ENCODE measurements at regions not wholly inside any gene's neighbourhood (a gene's known extent, or its start where the extent isn't known, plus 50 kb on each side); places are given as distances from the start of the nearest gene placed in this dataset.

DNA sequence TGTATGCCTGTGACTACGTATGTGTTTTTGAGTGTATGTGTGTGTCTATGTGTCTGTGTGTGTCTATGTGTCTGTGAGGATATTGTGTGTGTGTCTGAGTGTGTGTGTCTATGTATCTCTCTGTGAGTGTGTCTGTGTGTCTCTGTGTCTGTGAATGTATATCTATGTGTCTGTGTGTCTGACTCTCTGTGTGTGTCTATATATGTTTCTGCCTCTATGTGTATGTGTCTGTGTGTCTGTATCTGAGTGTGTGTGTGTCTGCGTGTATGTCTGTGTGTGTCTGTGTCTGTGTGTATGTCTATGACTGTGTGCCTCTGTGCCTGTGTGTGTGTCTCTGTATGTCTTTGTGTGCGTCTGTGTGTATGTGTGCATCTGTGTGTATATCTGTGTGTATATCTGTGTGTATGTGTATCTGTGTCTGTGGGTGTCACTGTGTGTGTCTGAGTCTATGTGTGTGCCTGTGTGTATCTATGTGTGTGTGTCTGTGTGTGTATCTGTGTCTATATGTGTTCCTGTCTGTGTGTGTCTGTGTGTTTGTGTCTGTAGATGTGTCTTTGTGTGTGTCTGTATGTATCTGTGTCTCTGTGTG, 172.7 kb downstream of the MYCN start:
- H3K4me1 ChIP-seq (ENCODE audit: control insufficient read depth in 1 of 2, low read depth in 2 of 2), result no peaks in the 10 kb centered on the region
- no peak overlapping the region for H3K4me3 ChIP-seq
- TF ChIP-seq, protein P1, sequence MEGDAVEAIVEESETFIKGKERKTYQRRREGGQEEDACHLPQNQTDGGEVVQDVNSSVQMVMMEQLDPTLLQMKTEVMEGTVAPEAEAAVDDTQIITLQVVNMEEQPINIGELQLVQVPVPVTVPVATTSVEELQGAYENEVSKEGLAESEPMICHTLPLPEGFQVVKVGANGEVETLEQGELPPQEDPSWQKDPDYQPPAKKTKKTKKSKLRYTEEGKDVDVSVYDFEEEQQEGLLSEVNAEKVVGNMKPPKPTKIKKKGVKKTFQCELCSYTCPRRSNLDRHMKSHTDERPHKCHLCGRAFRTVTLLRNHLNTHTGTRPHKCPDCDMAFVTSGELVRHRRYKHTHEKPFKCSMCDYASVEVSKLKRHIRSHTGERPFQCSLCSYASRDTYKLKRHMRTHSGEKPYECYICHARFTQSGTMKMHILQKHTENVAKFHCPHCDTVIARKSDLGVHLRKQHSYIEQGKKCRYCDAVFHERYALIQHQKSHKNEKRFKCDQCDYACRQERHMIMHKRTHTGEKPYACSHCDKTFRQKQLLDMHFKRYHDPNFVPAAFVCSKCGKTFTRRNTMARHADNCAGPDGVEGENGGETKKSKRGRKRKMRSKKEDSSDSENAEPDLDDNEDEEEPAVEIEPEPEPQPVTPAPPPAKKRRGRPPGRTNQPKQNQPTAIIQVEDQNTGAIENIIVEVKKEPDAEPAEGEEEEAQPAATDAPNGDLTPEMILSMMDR (IDR thresholded peaks at IDR 0.05), result no peak
- H3K9me3 ChIP-seq, result no peaks in the 10 kb centered on the region
- no peak for ATAC-seq (ENCODE audit: insufficient number of reproducible peaks, low FRiP score, low read depth)
- no peak for DNase-seq (ENCODE audit: low spot score)
- no peak overlapping the region for H3K27ac ChIP-seq
- H3K36me3 ChIP-seq, result no peaks in the 10 kb centered on the region
- H3K27me3 ChIP-seq (replicated peaks; ENCODE audit: insufficient read depth), result no peaks in the 10 kb centered on the region

DNA sequence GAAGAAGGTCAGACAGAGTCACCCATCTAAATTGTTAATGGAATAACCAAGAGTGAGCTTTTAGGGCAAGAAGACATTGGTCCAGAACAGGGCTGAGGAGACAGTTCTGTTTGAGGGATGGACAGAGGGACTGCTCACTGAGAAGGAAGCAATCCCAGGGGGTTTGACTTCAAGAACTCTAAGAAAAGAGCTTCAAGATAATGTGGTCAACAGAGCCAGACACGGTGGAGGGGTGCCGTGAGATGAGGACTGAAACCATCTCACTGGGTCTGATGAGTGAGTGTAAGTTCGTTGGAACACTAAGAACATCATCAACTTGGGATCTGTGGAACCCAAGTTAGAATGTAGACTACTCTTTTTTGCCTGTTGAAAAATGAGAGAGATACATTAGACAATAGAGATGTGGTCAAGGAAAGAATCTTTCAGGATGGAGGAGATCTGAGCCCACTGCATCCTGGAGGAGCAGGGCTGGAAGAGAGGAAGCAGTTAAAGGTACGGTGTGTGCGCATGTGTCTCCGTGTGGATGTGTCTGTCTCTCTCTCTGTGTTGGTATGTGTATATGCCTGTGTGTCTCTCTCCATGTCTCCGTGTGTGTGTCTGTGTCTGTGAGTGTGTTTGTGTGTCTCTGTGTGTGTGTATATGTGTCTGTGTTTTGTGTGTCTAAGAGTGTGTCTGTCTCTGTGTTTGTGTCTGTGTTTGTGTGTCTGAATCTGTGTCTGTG, 172.1 kb downstream of the MYCN start:
- H3K9me3 ChIP-seq, result no peaks in the 10 kb centered on the region
- H3K36me3 ChIP-seq, result no peaks in the 10 kb centered on the region
- no peaks in the 10 kb centered on the region for H3K27me3 ChIP-seq (replicated peaks; ENCODE audit: insufficient read depth)
- no peak for ATAC-seq (ENCODE audit: insufficient number of reproducible peaks, low FRiP score, low read depth)
- TF ChIP-seq, protein P1 (IDR thresholded peaks at IDR 0.05), result no peak
- no peak overlapping the region for H3K27ac ChIP-seq
- DNase-seq (ENCODE audit: low spot score), result no peak
- H3K4me1 ChIP-seq (ENCODE audit: control insufficient read depth in 1 of 2, low read depth in 2 of 2), result no peaks in the 10 kb centered on the region
- no peak overlapping the region for H3K4me3 ChIP-seq

DNA sequence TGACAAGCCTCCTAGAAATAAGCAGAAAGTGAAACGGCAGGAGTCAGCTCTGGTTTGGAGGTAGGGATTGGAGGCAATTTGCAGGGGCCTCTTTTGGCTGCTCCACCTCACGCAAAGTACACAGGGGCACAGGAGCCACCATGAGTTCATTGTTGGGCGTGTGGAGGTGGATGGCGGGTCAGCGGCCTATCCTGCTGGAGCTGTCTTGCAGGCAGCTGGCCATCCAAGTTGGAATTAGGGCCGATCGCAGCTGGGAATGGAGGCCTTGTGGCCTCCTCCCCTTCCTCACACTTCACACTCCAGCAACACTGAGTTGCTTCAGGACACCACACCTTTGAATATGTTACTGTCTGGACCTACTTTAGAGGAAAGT, 171.5 kb downstream of the MYCN start:
- Histone ChIP-seq H3K27me3 (replicated peaks; ENCODE audit: insufficient read depth) (no peaks in the 10 kb centered on the region), H3K4me1 (ENCODE audit: control insufficient read depth in 1 of 2, low read depth in 2 of 2) (no peaks in the 10 kb centered on the region), H3K4me3 (no peak overlapping the region), H3K9me3 (no peaks in the 10 kb centered on the region), H3K36me3 (no peaks in the 10 kb centered on the region), H3K27ac (no peak overlapping the region)
- ATAC-seq (ENCODE audit: insufficient number of reproducible peaks, low FRiP score, low read depth), result no peak
- TF ChIP-seq, protein P1 (IDR thresholded peaks at IDR 0.05), result no peak
- no peak for DNase-seq (ENCODE audit: low spot score)

DNA sequence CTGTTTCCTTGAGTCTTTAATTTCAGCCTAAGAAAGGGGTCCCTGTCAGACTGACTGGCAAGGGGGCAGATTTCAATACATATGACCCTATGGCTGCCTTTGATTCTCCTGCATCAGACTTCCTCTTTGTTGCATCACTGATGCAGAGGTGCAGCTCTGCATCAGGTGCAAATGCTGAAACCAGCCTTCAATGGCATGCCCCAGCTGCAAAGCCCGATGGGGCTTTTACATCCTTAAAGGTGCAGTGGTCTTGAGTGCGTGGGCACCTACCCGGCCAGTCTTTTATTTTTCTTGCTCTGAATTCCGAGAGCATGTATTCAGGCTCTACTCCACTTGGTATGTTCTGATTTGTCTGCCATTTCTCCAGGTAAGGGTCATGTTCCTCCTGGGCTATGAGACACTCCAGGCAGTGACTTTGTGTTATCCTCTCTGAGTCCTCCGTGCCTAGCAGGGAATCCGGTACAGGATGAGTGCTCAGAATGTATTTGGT, 169.5 kb downstream of the MYCN start:
- no peak for DNase-seq (ENCODE audit: low spot score)
- no peaks in the 10 kb centered on the region for H3K4me1 ChIP-seq (ENCODE audit: control insufficient read depth in 1 of 2, low read depth in 2 of 2)
- H3K36me3 ChIP-seq, result no peaks in the 10 kb centered on the region
- no peak overlapping the region for H3K4me3 ChIP-seq
- no peaks in the 10 kb centered on the region for H3K9me3 ChIP-seq
- no peak overlapping the region for H3K27ac ChIP-seq
- TF ChIP-seq, protein P1 (IDR thresholded peaks at IDR 0.05), result no peak
- ATAC-seq (ENCODE audit: insufficient number of reproducible peaks, low FRiP score, low read depth), result no peak
- no peaks in the 10 kb centered on the region for H3K27me3 ChIP-seq (replicated peaks; ENCODE audit: insufficient read depth)

DNA sequence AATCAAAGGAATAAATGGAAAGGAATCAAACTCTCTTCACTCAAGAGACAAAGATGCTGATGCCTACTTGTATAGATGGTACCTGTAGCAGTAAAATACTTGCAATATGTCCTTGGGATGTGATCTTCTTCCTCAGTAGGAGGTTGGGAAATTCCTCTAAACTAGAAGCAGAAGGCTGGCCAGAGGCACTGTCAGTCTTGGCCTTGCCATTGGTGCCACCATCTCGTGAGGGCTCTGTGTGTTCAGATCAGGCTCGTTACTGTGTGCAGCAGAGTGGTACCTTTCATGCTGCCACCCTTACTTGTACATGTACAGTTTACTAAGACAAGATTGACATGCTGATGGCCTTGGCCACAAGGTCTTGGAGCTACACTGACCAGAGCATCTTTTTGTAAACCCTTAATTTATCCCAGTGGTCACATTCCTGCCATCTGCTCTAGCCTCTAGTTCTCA, 169.0 kb downstream of the MYCN start:
- Histone ChIP-seq H3K27me3 (replicated peaks; ENCODE audit: insufficient read depth) (no peaks in the 10 kb centered on the region), H3K4me3 (no peak overlapping the region), H3K36me3 (no peaks in the 10 kb centered on the region), H3K27ac (no peak overlapping the region), H3K9me3 (no peaks in the 10 kb centered on the region), H3K4me1 (ENCODE audit: control insufficient read depth in 1 of 2, low read depth in 2 of 2) (no peaks in the 10 kb centered on the region)
- DNase-seq (ENCODE audit: low spot score) (no peak), ATAC-seq (ENCODE audit: insufficient number of reproducible peaks, low FRiP score, low read depth) (no peak)
- TF ChIP-seq, protein P1 (IDR thresholded peaks at IDR 0.05), result no peak
